ENCODE measurements at regions not wholly inside any gene's neighbourhood (a gene's known extent, or its start where the extent isn't known, plus 50 kb on each side); places are given as distances from the start of the nearest gene placed in this dataset.

GRCh38 chr11:130711193-130711592 lies 205.1 kb downstream of the SNX19 start:
- no peaks in the 10 kb centered on the region for H3K4me1 ChIP-seq (ENCODE audit: insufficient read depth, low read length)
- H2AFZ ChIP-seq (ENCODE audit: low read depth, low read length), result no peak overlapping the region
- no peak overlapping the region for H3K4me3 ChIP-seq (ENCODE audit: low read depth in 1 of 2, low read length in 2 of 2)
- no peaks in the 10 kb centered on the region for H3K9me3 ChIP-seq (ENCODE audit: insufficient read depth, low read length, severe bottlenecking)
- no peak overlapping the region for H3K4me2 ChIP-seq (ENCODE audit: insufficient read depth, low read length)
- ATAC-seq (ENCODE audit: insufficient read depth, low read depth) (no peak), DNase-seq (no peak)
- H3K36me3 ChIP-seq (ENCODE audit: insufficient read depth, low read length), result no peaks in the 10 kb centered on the region
- H3K27me3 ChIP-seq (ENCODE audit: insufficient read depth, low read length, poor library complexity), result peaks cover 4% of the 10 kb centered on the region
- H3K9ac ChIP-seq (ENCODE audit: low read depth, low read length), result no peak overlapping the region
- no peaks in the 10 kb centered on the region for H4K20me1 ChIP-seq (ENCODE audit: insufficient read depth, low read length)
- no peaks in the 10 kb centered on the region for H3K79me2 ChIP-seq (ENCODE audit: insufficient read depth, low read length)
- TF ChIP-seq EZH2 (IDR thresholded peaks at IDR 0.05; ENCODE audit: borderline replicate concordance, low read depth, low read length, severe bottlenecking), result no peak
- TF ChIP-seq, protein P1, sequence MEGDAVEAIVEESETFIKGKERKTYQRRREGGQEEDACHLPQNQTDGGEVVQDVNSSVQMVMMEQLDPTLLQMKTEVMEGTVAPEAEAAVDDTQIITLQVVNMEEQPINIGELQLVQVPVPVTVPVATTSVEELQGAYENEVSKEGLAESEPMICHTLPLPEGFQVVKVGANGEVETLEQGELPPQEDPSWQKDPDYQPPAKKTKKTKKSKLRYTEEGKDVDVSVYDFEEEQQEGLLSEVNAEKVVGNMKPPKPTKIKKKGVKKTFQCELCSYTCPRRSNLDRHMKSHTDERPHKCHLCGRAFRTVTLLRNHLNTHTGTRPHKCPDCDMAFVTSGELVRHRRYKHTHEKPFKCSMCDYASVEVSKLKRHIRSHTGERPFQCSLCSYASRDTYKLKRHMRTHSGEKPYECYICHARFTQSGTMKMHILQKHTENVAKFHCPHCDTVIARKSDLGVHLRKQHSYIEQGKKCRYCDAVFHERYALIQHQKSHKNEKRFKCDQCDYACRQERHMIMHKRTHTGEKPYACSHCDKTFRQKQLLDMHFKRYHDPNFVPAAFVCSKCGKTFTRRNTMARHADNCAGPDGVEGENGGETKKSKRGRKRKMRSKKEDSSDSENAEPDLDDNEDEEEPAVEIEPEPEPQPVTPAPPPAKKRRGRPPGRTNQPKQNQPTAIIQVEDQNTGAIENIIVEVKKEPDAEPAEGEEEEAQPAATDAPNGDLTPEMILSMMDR (IDR thresholded peaks at IDR 0.05; ENCODE audit: borderline replicate concordance, extremely low read depth, low read length, poor library complexity, severe bottlenecking), result no peak
- no peak overlapping the region for H3K27ac ChIP-seq (ENCODE audit: low read length)

GRCh38 chr11:130712480-130712879 lies 203.8 kb downstream of the SNX19 start:
- Histone ChIP-seq H2AFZ (ENCODE audit: low read depth, low read length) (no peak overlapping the region), H3K9ac (ENCODE audit: low read depth, low read length) (no peak overlapping the region), H3K9me3 (ENCODE audit: insufficient read depth, low read length, severe bottlenecking) (no peaks in the 10 kb centered on the region), H3K36me3 (ENCODE audit: insufficient read depth, low read length) (no peaks in the 10 kb centered on the region), H4K20me1 (ENCODE audit: insufficient read depth, low read length) (no peaks in the 10 kb centered on the region), H3K79me2 (ENCODE audit: insufficient read depth, low read length) (no peaks in the 10 kb centered on the region), H3K27me3 (ENCODE audit: insufficient read depth, low read length, poor library complexity) (peaks cover 4% of the 10 kb centered on the region), H3K4me3 (ENCODE audit: low read depth in 1 of 2, low read length in 2 of 2) (no peak overlapping the region), H3K27ac (ENCODE audit: low read length) (no peak overlapping the region), H3K4me2 (ENCODE audit: insufficient read depth, low read length) (no peak overlapping the region), H3K4me1 (ENCODE audit: insufficient read depth, low read length) (no peaks in the 10 kb centered on the region)
- TF ChIP-seq EZH2 (IDR thresholded peaks at IDR 0.05; ENCODE audit: borderline replicate concordance, low read depth, low read length, severe bottlenecking), result no peak
- TF ChIP-seq, protein P1 (IDR thresholded peaks at IDR 0.05; ENCODE audit: borderline replicate concordance, extremely low read depth, low read length, poor library complexity, severe bottlenecking), result no peak
- DNase-seq (no peak), ATAC-seq (ENCODE audit: insufficient read depth, low read depth) (no peak)

GRCh38 chr11:130715085-130715876 lies 201.0 kb downstream of the SNX19 start:
- no peak for DNase-seq
- H3K4me1 ChIP-seq (ENCODE audit: insufficient read depth, low read length), result no peaks in the 10 kb centered on the region
- no peak overlapping the region for H2AFZ ChIP-seq (ENCODE audit: low read depth, low read length)
- ATAC-seq (ENCODE audit: insufficient read depth, low read depth), result no peak
- peaks cover 4% of the 10 kb centered on the region for H3K27me3 ChIP-seq (ENCODE audit: insufficient read depth, low read length, poor library complexity)
- no peak for TF ChIP-seq EZH2 (IDR thresholded peaks at IDR 0.05; ENCODE audit: borderline replicate concordance, low read depth, low read length, severe bottlenecking)
- TF ChIP-seq, protein P1 (IDR thresholded peaks at IDR 0.05; ENCODE audit: borderline replicate concordance, extremely low read depth, low read length, poor library complexity, severe bottlenecking), result no peak
- H3K79me2 ChIP-seq (ENCODE audit: insufficient read depth, low read length), result no peaks in the 10 kb centered on the region
- H3K4me3 ChIP-seq (ENCODE audit: low read depth in 1 of 2, low read length in 2 of 2), result no peak overlapping the region
- H4K20me1 ChIP-seq (ENCODE audit: insufficient read depth, low read length), result no peaks in the 10 kb centered on the region
- no peak overlapping the region for H3K9ac ChIP-seq (ENCODE audit: low read depth, low read length)
- no peaks in the 10 kb centered on the region for H3K36me3 ChIP-seq (ENCODE audit: insufficient read depth, low read length)
- no peaks in the 10 kb centered on the region for H3K9me3 ChIP-seq (ENCODE audit: insufficient read depth, low read length, severe bottlenecking)
- no peak overlapping the region for H3K27ac ChIP-seq (ENCODE audit: low read length)
- no peak overlapping the region for H3K4me2 ChIP-seq (ENCODE audit: insufficient read depth, low read length)
